Tibial nerve (tissue), 4 donors: ENCODE measurements at regions not wholly inside any gene's neighbourhood (a gene's known extent, or its start where the extent isn't known, plus 50 kb on each side); places are given as distances from the start of the nearest gene placed in this dataset.
"Not testable (repeated sequence)": the region's sequence is repeated elsewhere in the genome, so short reads cannot be mapped to it uniquely, and the experiment has no call there.

Experiments used
- DNase-seq, 2 donors: peaks; one replicate each; pipeline ENCODE4 v3.0.0-alpha.2; 2019; ENCODE audit warnings: low spot score in 2 of 2
- H3K27ac ChIP-seq, 4 donors: fragments of 200-600 bp; sonication (generic) in 3 of 4; one replicate each; pipeline ENCODE4 v1.5.1; 2017 to 2019; ENCODE audit warnings: mild to moderate bottlenecking in 1 of 4
- H3K27me3 ChIP-seq, 2 donors: fragments of 200-600 bp; sonication (generic) in 1 of 2; one replicate each; pipeline versions ENCODE4 v1.5.1 to v1.6.0; 2017 to 2019
- H3K36me3 ChIP-seq, 3 donors: fragments of 200-600 bp; sonication (generic); one replicate each; pipeline ENCODE4 v1.5.1; 2018 to 2019
- H3K4me1 ChIP-seq, 4 donors: fragments of 200-600 bp; sonication (generic) in 3 of 4; one replicate each; pipeline ENCODE4 v1.5.1; 2017 to 2019
- H3K4me3 ChIP-seq, 4 donors: fragments of 200-600 bp; sonication (generic) in 3 of 4; one replicate each; pipeline ENCODE4 v1.5.1; 2017 to 2019; ENCODE audit warnings: mild to moderate bottlenecking in 1 of 4, moderate library complexity in 1 of 4
- H3K9me3 ChIP-seq, 4 donors: fragments of 200-600 bp; sonication (generic) in 3 of 4; one replicate each; pipeline ENCODE4 v1.5.1; 2017 to 2019
- CTCF ChIP-seq, 5 experiments: fragments of 200-600 bp in 3 of 5; fragments of 450-650 bp in 2 of 5; sonication (generic) in 3 of 5; IDR thresholded peaks; one replicate each; pipeline ENCODE4 v1.5.1; 2016 to 2019; ENCODE audit warnings: antibody characterized with exemption in 5 of 5, mild to moderate bottlenecking in 3 of 5, moderate library complexity in 2 of 5
- EP300 ChIP-seq, 2 donors: sonication (generic); formaldehyde crosslinking; IDR thresholded peaks; one replicate each; pipeline ENCODE4 v1.6.1; 2017; ENCODE audit warnings: antibody characterized with exemption in 2 of 2, mild to moderate bottlenecking in 1 of 2
- POLR2A ChIP-seq, 2 donors: fragments of 450-650 bp; IDR thresholded peaks; one replicate each; pipeline ENCODE4 v1.6.1; 2017; ENCODE audit warnings: antibody characterized with exemption in 2 of 2, mild to moderate bottlenecking in 2 of 2, moderate library complexity in 2 of 2
- WGBS, 2 donors: methylation state at CpG; one replicate each; pipeline ENCODE4 v1.1.5; 2018; 5-methylcytosine and 5-hydroxymethylcytosine counted together

GRCh38 chr10:63675171-63675570, 154.0 kb downstream of the REEP3 start:
- Histone ChIP-seq H3K27me3 (no peaks in the 10 kb centered on the region), H3K27ac (no peak overlapping the region), H3K4me3 (no peak overlapping the region), H3K4me1 (peaks cover 0 to 28% (median 16%) of the 10 kb centered on the region in 4 donors), H3K36me3 (no peaks in the 10 kb centered on the region), H3K9me3 (no peaks in the 10 kb centered on the region)
- TF ChIP-seq POLR2A (IDR thresholded peaks at IDR 0.05) (no peak), EP300 (IDR thresholded peaks at IDR 0.05) (no peak), CTCF (IDR thresholded peaks at IDR 0.05) (no peak)
- DNase-seq, result no peak
- 60 to 65% methylated on average over 2 of the region's 2 CpGs for WGBS, 2 donors

- Histone ChIP-seq H3K36me3 (no peaks in the 10 kb centered on the region), H3K9me3 (no peaks in the 10 kb centered on the region), H3K4me3 (no peak overlapping the region), H3K27me3 (no peaks in the 10 kb centered on the region), H3K27ac (no peak overlapping the region), H3K4me1 (peaks cover 0 to 23% (median 7%) of the 10 kb centered on the region in 4 donors)
- DNase-seq, result no peak
- no peak for TF ChIP-seq POLR2A (IDR thresholded peaks at IDR 0.05)
- TF ChIP-seq CTCF (IDR thresholded peaks at IDR 0.05), result no peak
- no peak for TF ChIP-seq EP300 (IDR thresholded peaks at IDR 0.05)
- 64 to 68% methylated on average over 2 of the region's 2 CpGs for WGBS, 2 donors
Measured at GRCh38 chr10:63677001-63677400, 155.8 kb downstream of the REEP3 start.

GRCh38 chr10:63680545-63680944, 159.3 kb downstream of the REEP3 start:
- H3K27ac ChIP-seq, DNase-seq, H3K4me1 ChIP-seq, H3K27me3 ChIP-seq, H3K36me3 ChIP-seq, H3K9me3 ChIP-seq, H3K4me3 ChIP-seq: not testable (repeated sequence)
- 97 to 100% methylated on average over 1 of the region's 1 CpG for WGBS, 2 donors

- TF ChIP-seq POLR2A (IDR thresholded peaks at IDR 0.05), result no peak
- TF ChIP-seq EP300 (IDR thresholded peaks at IDR 0.05), result peak in 1 of 2 donors; percentile 89
- Histone ChIP-seq H3K4me3 (no peak overlapping the region), H3K4me1 (peaks cover 0 to 8% (median 0%) of the 10 kb centered on the region in 4 donors), H3K27ac (peak overlapping the region in 2 of 4 donors; percentile 26 to 54), H3K9me3 (no peaks in the 10 kb centered on the region), H3K36me3 (no peaks in the 10 kb centered on the region), H3K27me3 (no peaks in the 10 kb centered on the region)
- DNase-seq, result peak in 1 of 2 donors; percentile 85
- WGBS, 2 donors, result 58% methylated on average over 4 of the region's 4 CpGs
Measured at GRCh38 chr10:63681993-63682697, 160.9 kb downstream of the REEP3 start.

GRCh38 chr10:63682698-63683052, 161.5 kb downstream of the REEP3 start:
- H3K4me3 ChIP-seq, H3K36me3 ChIP-seq, DNase-seq, H3K27me3 ChIP-seq, H3K4me1 ChIP-seq, H3K9me3 ChIP-seq: not testable (repeated sequence)
- WGBS, 2 donors, result 77% methylated on average over 3 of the region's 3 CpGs
- H3K27ac ChIP-seq, result peak overlapping the region in 2 of 4 donors; percentile 26 to 54

- no peak for DNase-seq
- H3K9me3 ChIP-seq, result no peaks in the 10 kb centered on the region
- no peak overlapping the region for H3K27ac ChIP-seq
- H3K27me3 ChIP-seq, result no peaks in the 10 kb centered on the region
- H3K4me3 ChIP-seq, result no peak overlapping the region
- H3K36me3 ChIP-seq, result no peaks in the 10 kb centered on the region
- TF ChIP-seq POLR2A (IDR thresholded peaks at IDR 0.05) (no peak), EP300 (IDR thresholded peaks at IDR 0.05) (no peak), CTCF (IDR thresholded peaks at IDR 0.05) (no peak)
- H3K4me1 ChIP-seq, result peaks cover 0 to 8% (median 0%) of the 10 kb centered on the region in 4 donors
- WGBS, 2 donors, result 72 to 78% methylated on average over 3 of the region's 3 CpGs
Measured at GRCh38 chr10:63683223-63683622, 162.0 kb downstream of the REEP3 start.

- 95 to 96% methylated on average over 9 of the region's 9 CpGs for WGBS, 2 donors
- Histone ChIP-seq H3K36me3 (no peaks in the 10 kb centered on the region), H3K4me3 (no peak overlapping the region), H3K4me1 (peaks cover 0 to 8% (median 0%) of the 10 kb centered on the region in 4 donors), H3K9me3 (no peaks in the 10 kb centered on the region), H3K27ac (no peak overlapping the region), H3K27me3 (no peaks in the 10 kb centered on the region)
- DNase-seq, result no peak
- TF ChIP-seq POLR2A (IDR thresholded peaks at IDR 0.05) (no peak), EP300 (IDR thresholded peaks at IDR 0.05) (no peak), CTCF (IDR thresholded peaks at IDR 0.05) (no peak)
Measured at GRCh38 chr10:63683686-63684085, 162.5 kb downstream of the REEP3 start.
